HG02610 (cell line): ENCODE measurements at regions not wholly inside any gene's neighbourhood (a gene's known extent, or its start where the extent isn't known, plus 50 kb on each side); places are given as distances from the start of the nearest gene placed in this dataset.

Source experiments
- ATAC-seq: cut with Tn5 transposase; IDR thresholded peaks from one replicate; pipeline ENCODE4 v1.9.1; 2021; ENCODE audit warnings: mild to moderate bottlenecking, moderate library complexity; ENCODE audit not compliant: unreplicated experiment

- ATAC-seq: no peak
Observed at GRCh38 chr2:16262526-16263178, 322.3 kb downstream of the MYCN start.

DNA sequence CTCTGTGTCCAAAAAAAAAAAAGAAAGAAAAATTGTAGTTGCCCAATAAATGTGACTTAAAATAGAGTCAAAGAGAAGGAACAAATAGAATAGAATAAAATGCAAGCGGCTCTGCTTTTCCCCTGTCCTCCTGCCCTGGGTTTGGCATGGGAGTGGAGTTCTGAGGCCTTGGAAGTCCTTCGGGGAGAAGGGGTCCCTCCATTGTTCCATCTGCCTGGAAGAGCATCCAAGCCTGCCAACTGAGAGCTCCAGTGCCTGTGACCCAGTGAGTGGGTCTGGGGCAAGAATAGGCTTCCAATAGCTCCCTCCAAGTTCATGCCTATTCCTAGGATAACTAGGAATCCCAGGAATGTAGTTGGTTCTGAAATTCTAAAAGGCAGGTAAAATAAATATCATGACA is 321.4 kb downstream of the MYCN start:
- ATAC-seq: no peak

DNA sequence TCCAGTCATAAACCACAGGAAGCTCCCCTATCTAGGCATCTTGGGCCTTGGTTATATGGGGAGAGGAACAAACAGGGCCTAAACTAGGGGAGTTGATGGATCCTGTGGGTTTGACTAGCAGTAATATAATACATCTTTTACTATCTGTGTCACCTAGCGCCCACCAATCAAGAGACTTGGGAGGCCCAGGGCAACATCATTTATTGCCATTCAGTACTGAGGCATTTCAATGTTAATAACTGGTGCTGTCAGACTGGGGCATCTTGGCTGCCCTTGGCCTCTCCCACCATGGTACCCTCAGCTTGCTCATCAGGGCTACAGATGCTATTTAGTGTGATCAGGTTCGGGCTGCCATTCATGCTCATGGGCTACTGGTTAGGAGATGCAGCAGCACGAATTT is 320.7 kb downstream of the MYCN start:
- ATAC-seq: no peak

DNA sequence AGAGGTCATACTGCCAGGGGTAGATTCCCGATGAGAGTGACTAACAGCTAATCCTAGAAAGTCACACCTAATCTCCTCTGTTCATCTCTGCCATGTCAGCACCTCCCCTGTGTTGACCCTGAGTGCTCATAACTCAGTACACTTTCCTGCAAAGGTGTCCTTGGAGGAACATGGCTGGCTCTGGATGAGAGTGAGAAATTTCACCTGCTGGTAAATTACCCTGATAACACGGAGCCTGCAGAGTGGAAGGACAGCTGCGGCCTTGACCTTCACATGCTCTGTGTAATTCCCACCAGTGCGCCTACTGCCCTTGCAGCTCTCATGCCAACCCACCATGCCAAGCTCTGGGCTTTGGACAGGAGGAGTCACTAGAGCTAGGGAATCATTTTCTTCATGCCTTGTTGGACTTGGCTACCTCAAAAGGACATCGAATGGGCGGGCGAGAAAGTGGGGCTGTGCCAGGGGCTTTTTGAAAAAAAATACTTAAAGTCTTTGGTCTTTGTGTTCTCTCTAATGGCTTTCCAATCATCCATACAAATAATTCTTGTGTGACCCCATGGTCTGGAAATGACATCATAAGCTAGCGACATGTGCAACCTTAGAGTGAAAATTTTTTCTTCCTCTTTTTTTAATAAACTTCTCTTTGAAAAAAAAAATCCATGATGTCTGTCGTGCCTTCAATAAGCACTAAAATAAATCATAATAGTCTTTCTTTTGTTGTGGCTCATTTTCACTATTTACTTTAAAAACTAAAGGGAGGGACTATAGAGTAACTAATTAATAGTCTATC is 319.9 kb downstream of the MYCN start:
- no peak for ATAC-seq

DNA sequence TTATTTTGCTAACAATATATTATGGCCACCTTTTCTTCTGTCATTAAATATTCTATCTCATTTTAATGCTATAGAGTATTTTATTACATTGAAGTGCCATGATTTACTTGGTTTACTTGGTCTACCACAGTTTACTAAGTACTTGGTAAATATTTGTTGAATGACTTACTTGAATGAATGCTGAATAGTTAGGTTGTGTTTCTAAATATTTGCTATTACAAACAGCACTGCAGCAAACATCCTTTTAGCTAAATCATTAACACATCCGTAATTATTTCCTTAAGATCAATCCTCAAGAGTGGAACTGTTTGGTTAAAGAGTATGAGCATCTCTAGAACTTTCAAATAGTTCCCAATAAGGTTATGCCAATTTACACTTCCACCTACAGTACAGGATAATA is 318.7 kb downstream of the MYCN start:
- no peak for ATAC-seq

GRCh38 chr2:16258350-16258749 is 318.0 kb downstream of the MYCN start:
- ATAC-seq: no peak

DNA sequence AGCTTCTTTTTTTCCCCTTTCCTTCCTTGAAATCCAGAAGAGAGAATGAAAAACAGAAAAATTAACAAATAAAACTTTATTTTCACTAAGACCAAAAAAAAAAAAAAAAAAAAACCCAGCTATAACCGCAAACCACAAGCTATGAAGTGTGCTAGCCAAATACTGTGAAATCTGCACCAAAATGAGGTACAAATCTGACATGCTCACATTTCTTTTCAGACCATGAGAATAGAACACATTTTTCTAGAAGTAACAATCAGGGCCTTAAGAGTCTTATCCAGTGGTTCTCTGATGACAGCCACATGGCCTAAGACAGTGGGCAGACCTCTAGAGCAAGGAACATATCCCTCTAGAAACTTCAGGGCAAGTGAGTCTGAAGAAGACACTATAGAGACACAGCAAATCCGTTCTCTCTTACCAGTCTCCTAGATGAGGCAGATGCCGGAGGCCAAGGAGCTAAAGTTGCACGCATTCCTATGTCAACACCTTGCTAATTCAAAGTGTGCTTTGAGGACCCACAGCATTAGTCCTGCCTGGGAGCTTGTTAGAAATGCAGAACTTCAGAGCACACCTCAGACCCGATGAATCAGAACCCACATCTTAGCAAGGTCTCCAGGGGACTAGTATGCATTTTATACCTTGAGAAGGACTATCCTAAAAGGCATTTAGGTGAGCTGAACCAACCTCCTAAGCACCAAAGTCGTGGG is 317.1 kb downstream of the MYCN start:
- ATAC-seq: no peak

- no peak for ATAC-seq
Observed at GRCh38 chr2:16256601-16257321, 316.4 kb downstream of the MYCN start.

DNA sequence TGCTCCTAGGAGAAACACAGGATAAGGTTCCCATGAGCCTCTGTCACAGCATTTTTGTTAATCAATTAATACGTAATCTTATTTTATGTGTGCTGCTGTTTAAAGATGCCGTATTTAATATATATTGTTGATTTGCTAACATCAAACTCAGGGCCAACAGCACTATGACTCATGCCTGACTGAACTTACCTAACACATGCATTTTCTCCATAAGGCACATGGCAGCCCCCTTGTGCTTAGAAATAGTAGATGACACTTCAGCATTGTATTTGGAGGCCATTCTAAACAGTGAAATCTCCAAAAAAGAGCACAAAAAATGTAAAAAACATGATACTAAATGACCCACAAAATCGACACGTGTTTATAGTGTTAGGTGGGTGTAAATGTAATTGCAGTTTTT is 314.8 kb downstream of the MYCN start:
- ATAC-seq: no peak

DNA sequence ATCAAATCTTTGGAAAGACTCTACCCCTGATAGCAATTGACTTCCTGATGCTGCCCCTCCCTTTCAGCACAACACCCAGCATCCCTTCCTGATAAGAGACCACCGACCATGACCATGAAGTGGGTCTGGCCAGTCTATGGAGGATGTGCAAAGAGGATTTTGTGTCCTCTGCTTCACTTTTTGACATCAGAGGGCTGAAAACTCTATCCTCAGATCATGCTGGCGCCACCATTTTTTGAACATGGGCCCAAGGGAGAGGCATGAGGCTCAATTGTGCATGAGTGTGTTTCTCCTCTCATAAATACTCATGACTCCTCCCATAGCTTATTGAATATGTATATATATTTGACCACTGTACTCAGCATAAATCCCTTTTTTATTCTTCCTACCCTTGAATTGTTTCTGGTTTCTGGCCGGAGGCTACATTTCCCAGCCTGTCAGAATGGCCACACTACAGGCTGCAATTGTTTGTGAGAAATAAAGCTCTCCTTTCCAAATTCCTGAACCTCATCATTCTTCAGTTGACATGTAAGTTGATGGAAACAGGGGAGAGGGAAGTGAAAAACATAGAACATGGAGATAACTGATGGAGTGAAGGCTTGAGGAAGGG is 314.1 kb downstream of the MYCN start:
- no peak for ATAC-seq

- no peak for ATAC-seq
Observed at GRCh38 chr2:16253291-16253690, 312.9 kb downstream of the MYCN start.

GRCh38 chr2:16252891-16253290 is 312.5 kb downstream of the MYCN start:
- no peak for ATAC-seq

- no peak for ATAC-seq
Observed at GRCh38 chr2:16252251-16252650, 311.9 kb downstream of the MYCN start.

DNA sequence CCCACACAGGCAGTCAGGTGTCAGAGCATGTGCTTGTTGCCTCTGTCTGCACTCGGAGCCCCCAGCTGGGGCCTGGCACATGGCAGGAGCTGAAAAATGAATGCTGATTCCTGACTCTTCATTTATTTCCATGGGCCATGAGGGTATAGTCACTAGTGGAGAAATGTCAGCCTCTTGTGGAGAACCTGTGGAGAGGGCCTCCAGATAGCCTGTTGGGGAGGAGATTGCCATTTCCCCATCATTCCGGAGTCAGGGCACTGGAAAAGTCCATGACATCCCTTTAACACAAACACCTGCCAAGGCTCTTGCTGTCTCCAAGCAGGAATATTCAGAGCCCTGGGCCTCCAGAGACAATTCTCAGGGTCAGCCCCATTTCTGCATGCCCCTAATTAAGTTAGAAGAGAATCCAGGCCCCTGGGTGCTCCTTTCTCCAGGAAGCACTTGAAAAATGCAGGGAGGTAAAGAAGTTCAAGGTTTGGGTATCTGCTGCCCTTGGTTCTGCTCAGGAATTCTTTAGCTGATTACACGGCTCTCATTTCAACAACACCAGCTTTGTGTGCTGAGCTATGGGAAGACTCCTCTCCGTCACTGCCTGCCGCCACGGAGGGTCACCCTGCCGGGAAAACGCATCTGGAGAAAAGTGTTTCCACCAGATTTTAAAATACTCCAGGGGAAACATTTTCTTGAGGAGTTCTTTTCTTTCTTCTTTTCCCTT is 311.3 kb downstream of the MYCN start:
- ATAC-seq: no peak

DNA sequence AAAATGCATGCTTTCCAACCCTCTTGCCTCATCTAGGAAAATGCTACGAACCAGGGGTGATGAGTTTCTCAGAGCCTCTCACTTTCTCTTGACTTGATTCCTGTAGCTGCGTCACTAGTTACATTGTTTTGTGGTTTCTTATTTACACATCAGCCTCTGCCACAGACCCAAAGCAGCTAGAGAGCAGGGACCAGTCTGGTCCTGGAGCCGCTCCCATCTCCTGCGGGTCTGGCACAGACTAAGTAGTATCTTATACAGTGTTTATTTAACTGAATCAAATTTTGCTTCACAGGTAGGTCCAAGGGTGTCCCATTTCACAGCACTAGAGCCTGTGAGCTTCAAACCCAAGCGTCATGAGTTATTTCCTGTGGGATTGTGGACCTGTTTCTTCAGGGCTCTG is 310.5 kb downstream of the MYCN start:
- no peak for ATAC-seq

- no peak for ATAC-seq
Observed at GRCh38 chr2:16250466-16250865, 310.1 kb downstream of the MYCN start.

- ATAC-seq: no peak
Observed at GRCh38 chr2:16250056-16250425, 309.7 kb downstream of the MYCN start.

- no peak for ATAC-seq
Observed at GRCh38 chr2:16249246-16250055, 309.1 kb downstream of the MYCN start.

GRCh38 chr2:16248571-16249105 is 308.3 kb downstream of the MYCN start:
- ATAC-seq: no peak
